ENCODE measurements at regions not wholly inside any gene's neighbourhood (a gene's known extent, or its start where the extent isn't known, plus 50 kb on each side); places are given as distances from the start of the nearest gene placed in this dataset.

GRCh38 chr7:131861620-131862346 lies 305.4 kb upstream of the PODXL start:
- H3K27ac ChIP-seq (ENCODE audit: low read length) = no peak overlapping the region
- H3K36me3 ChIP-seq (ENCODE audit: control insufficient read depth in 2 of 2, insufficient read depth in 2 of 2, low read length in 2 of 2) = no peaks in the 10 kb centered on the region
- H3K9ac ChIP-seq (ENCODE audit: low read length in 2 of 2) = no peak overlapping the region
- H3K4me3 ChIP-seq (ENCODE audit: low read length in 2 of 2) = no peak overlapping the region
- H3K9me3 ChIP-seq (ENCODE audit: control insufficient read depth in 2 of 2, low read length in 2 of 2) = no peaks in the 10 kb centered on the region
- H3K27me3 ChIP-seq (ENCODE audit: control insufficient read depth in 1 of 2, insufficient read depth in 2 of 2, low read length in 2 of 2) = no peaks in the 10 kb centered on the region
- H3K4me1 ChIP-seq (ENCODE audit: control insufficient read depth, insufficient read depth, low read length) = no peaks in the 10 kb centered on the region

GRCh38 chr7:131859147-131859821 lies 302.9 kb upstream of the PODXL start:
- H3K9me3 ChIP-seq (ENCODE audit: control insufficient read depth in 2 of 2, low read length in 2 of 2) = no peaks in the 10 kb centered on the region
- no peaks in the 10 kb centered on the region for H3K36me3 ChIP-seq (ENCODE audit: control insufficient read depth in 2 of 2, insufficient read depth in 2 of 2, low read length in 2 of 2)
- no peak overlapping the region for H3K4me3 ChIP-seq (ENCODE audit: low read length in 2 of 2)
- no peak overlapping the region for H3K9ac ChIP-seq (ENCODE audit: low read length in 2 of 2)
- no peaks in the 10 kb centered on the region for H3K4me1 ChIP-seq (ENCODE audit: control insufficient read depth, insufficient read depth, low read length)
- H3K27me3 ChIP-seq (ENCODE audit: control insufficient read depth in 1 of 2, insufficient read depth in 2 of 2, low read length in 2 of 2) = no peaks in the 10 kb centered on the region
- no peak overlapping the region for H3K27ac ChIP-seq (ENCODE audit: low read length)

- Histone ChIP-seq H3K27me3 (ENCODE audit: control insufficient read depth in 1 of 2, insufficient read depth in 2 of 2, low read length in 2 of 2) (no peaks in the 10 kb centered on the region), H3K27ac (ENCODE audit: low read length) (no peak overlapping the region), H3K4me3 (ENCODE audit: low read length in 2 of 2) (no peak overlapping the region), H3K4me1 (ENCODE audit: control insufficient read depth, insufficient read depth, low read length) (no peaks in the 10 kb centered on the region), H3K9ac (ENCODE audit: low read length in 2 of 2) (no peak overlapping the region), H3K36me3 (ENCODE audit: control insufficient read depth in 2 of 2, insufficient read depth in 2 of 2, low read length in 2 of 2) (no peaks in the 10 kb centered on the region), H3K9me3 (ENCODE audit: control insufficient read depth in 2 of 2, low read length in 2 of 2) (no peaks in the 10 kb centered on the region)
Measured at GRCh38 chr7:131858611-131859010, 302.2 kb upstream of the PODXL start.

GRCh38 chr7:131849472-131849871 lies 293.0 kb upstream of the PODXL start:
- Histone ChIP-seq H3K27ac (ENCODE audit: low read length) (no peak overlapping the region), H3K36me3 (ENCODE audit: control insufficient read depth in 2 of 2, insufficient read depth in 2 of 2, low read length in 2 of 2) (no peaks in the 10 kb centered on the region), H3K4me1 (ENCODE audit: control insufficient read depth, insufficient read depth, low read length) (peaks cover 6% of the 10 kb centered on the region), H3K27me3 (ENCODE audit: control insufficient read depth in 1 of 2, insufficient read depth in 2 of 2, low read length in 2 of 2) (peaks cover 0 to 4% of the 10 kb centered on the region in 2 donors), H3K9ac (ENCODE audit: low read length in 2 of 2) (no peak overlapping the region), H3K9me3 (ENCODE audit: control insufficient read depth in 2 of 2, low read length in 2 of 2) (no peaks in the 10 kb centered on the region), H3K4me3 (ENCODE audit: low read length in 2 of 2) (no peak overlapping the region)

GRCh38 chr7:131848033-131848432 lies 291.6 kb upstream of the PODXL start:
- Histone ChIP-seq H3K27ac (ENCODE audit: low read length) (no peak overlapping the region), H3K9me3 (ENCODE audit: control insufficient read depth in 2 of 2, low read length in 2 of 2) (no peaks in the 10 kb centered on the region), H3K27me3 (ENCODE audit: control insufficient read depth in 1 of 2, insufficient read depth in 2 of 2, low read length in 2 of 2) (peaks cover 0 to 4% of the 10 kb centered on the region in 2 donors), H3K4me3 (ENCODE audit: low read length in 2 of 2) (no peak overlapping the region), H3K9ac (ENCODE audit: low read length in 2 of 2) (no peak overlapping the region), H3K4me1 (ENCODE audit: control insufficient read depth, insufficient read depth, low read length) (peaks cover 14% of the 10 kb centered on the region), H3K36me3 (ENCODE audit: control insufficient read depth in 2 of 2, insufficient read depth in 2 of 2, low read length in 2 of 2) (no peaks in the 10 kb centered on the region)

GRCh38 chr7:131845573-131846314 lies 289.3 kb upstream of the PODXL start:
- no peaks in the 10 kb centered on the region for H3K9me3 ChIP-seq (ENCODE audit: control insufficient read depth in 2 of 2, low read length in 2 of 2)
- no peak overlapping the region for H3K4me3 ChIP-seq (ENCODE audit: low read length in 2 of 2)
- peaks cover 0 to 2% of the 10 kb centered on the region in 2 donors for H3K27me3 ChIP-seq (ENCODE audit: control insufficient read depth in 1 of 2, insufficient read depth in 2 of 2, low read length in 2 of 2)
- H3K36me3 ChIP-seq (ENCODE audit: control insufficient read depth in 2 of 2, insufficient read depth in 2 of 2, low read length in 2 of 2) = no peaks in the 10 kb centered on the region
- H3K4me1 ChIP-seq (ENCODE audit: control insufficient read depth, insufficient read depth, low read length) = peaks cover 9% of the 10 kb centered on the region
- H3K27ac ChIP-seq (ENCODE audit: low read length) = no peak overlapping the region
- H3K9ac ChIP-seq (ENCODE audit: low read length in 2 of 2) = no peak overlapping the region

- H3K27ac ChIP-seq (ENCODE audit: low read length) = no peak overlapping the region
- peaks cover 0 to 2% of the 10 kb centered on the region in 2 donors for H3K27me3 ChIP-seq (ENCODE audit: control insufficient read depth in 1 of 2, insufficient read depth in 2 of 2, low read length in 2 of 2)
- H3K4me1 ChIP-seq (ENCODE audit: control insufficient read depth, insufficient read depth, low read length) = peaks cover 9% of the 10 kb centered on the region
- no peaks in the 10 kb centered on the region for H3K36me3 ChIP-seq (ENCODE audit: control insufficient read depth in 2 of 2, insufficient read depth in 2 of 2, low read length in 2 of 2)
- H3K4me3 ChIP-seq (ENCODE audit: low read length in 2 of 2) = no peak overlapping the region
- no peaks in the 10 kb centered on the region for H3K9me3 ChIP-seq (ENCODE audit: control insufficient read depth in 2 of 2, low read length in 2 of 2)
- H3K9ac ChIP-seq (ENCODE audit: low read length in 2 of 2) = no peak overlapping the region
Measured at GRCh38 chr7:131844369-131844768, 287.9 kb upstream of the PODXL start.

GRCh38 chr7:131843898-131844331 lies 287.5 kb upstream of the PODXL start:
- no peaks in the 10 kb centered on the region for H3K36me3 ChIP-seq (ENCODE audit: control insufficient read depth in 2 of 2, insufficient read depth in 2 of 2, low read length in 2 of 2)

GRCh38 chr7:131839967-131840690 lies 283.7 kb upstream of the PODXL start:
- Histone ChIP-seq H3K9ac (ENCODE audit: low read length in 2 of 2) (no peak overlapping the region), H3K36me3 (ENCODE audit: control insufficient read depth in 2 of 2, insufficient read depth in 2 of 2, low read length in 2 of 2) (no peaks in the 10 kb centered on the region), H3K27ac (ENCODE audit: low read length) (no peak overlapping the region), H3K4me1 (ENCODE audit: control insufficient read depth, insufficient read depth, low read length) (peaks cover 9% of the 10 kb centered on the region), H3K9me3 (ENCODE audit: control insufficient read depth in 2 of 2, low read length in 2 of 2) (no peaks in the 10 kb centered on the region), H3K4me3 (ENCODE audit: low read length in 2 of 2) (no peak overlapping the region), H3K27me3 (ENCODE audit: control insufficient read depth in 1 of 2, insufficient read depth in 2 of 2, low read length in 2 of 2) (peaks cover 0 to 2% of the 10 kb centered on the region in 2 donors)

More at GRCh38 chr7:131843898-131844331, 287.5 kb upstream of the PODXL start:
- Histone ChIP-seq H3K4me1 (ENCODE audit: control insufficient read depth, insufficient read depth, low read length) (peaks cover 9% of the 10 kb centered on the region), H3K27me3 (ENCODE audit: control insufficient read depth in 1 of 2, insufficient read depth in 2 of 2, low read length in 2 of 2) (no peaks in the 10 kb centered on the region), H3K27ac (ENCODE audit: low read length) (no peak overlapping the region), H3K9me3 (ENCODE audit: control insufficient read depth in 2 of 2, low read length in 2 of 2) (no peaks in the 10 kb centered on the region), H3K4me3 (ENCODE audit: low read length in 2 of 2) (no peak overlapping the region), H3K9ac (ENCODE audit: low read length in 2 of 2) (no peak overlapping the region)

- H3K36me3 ChIP-seq (ENCODE audit: control insufficient read depth in 2 of 2, insufficient read depth in 2 of 2, low read length in 2 of 2) = no peaks in the 10 kb centered on the region
- no peaks in the 10 kb centered on the region for H3K4me1 ChIP-seq (ENCODE audit: control insufficient read depth, insufficient read depth, low read length)
- H3K9ac ChIP-seq (ENCODE audit: low read length in 2 of 2) = no peak overlapping the region
- peaks cover 0 to 5% of the 10 kb centered on the region in 2 donors for H3K27me3 ChIP-seq (ENCODE audit: control insufficient read depth in 1 of 2, insufficient read depth in 2 of 2, low read length in 2 of 2)
- H3K27ac ChIP-seq (ENCODE audit: low read length) = no peak overlapping the region
- no peak overlapping the region for H3K4me3 ChIP-seq (ENCODE audit: low read length in 2 of 2)
- H3K9me3 ChIP-seq (ENCODE audit: control insufficient read depth in 2 of 2, low read length in 2 of 2) = no peaks in the 10 kb centered on the region
Measured at GRCh38 chr7:131836733-131837132, 280.3 kb upstream of the PODXL start.
